A549 (cell line): ENCODE measurements at regions not wholly inside any gene's neighbourhood (a gene's known extent, or its start where the extent isn't known, plus 50 kb on each side); places are given as distances from the start of the nearest gene placed in this dataset.

ENCODE experiments used
- ATAC-seq, 2 experiments: fragments of 200-7000 bp in 1 of 2; fragments of >200 bp in 1 of 2; cut with Nextera tagmentation in 1 of 2; cut with Tn5 transposase in 1 of 2; 3 replicates each; pipeline versions ENCODE4 v1.8.0 to v1.9.1; 2018 to 2020; ENCODE audit warnings: mild to moderate bottlenecking in 1 of 2, moderate library complexity in 1 of 2
- CTCF ChIA-PET: fragments of 300-600 bp; sonication (Branson Sonifier 250); formaldehyde crosslinking; extraction: SDS; loops from one replicate; lab custom pipeline; 2021; ENCODE audit warnings: antibody characterized with exemption, inconsistent platforms; lab: Yijun Ruan, JAX
- POLR2A ChIA-PET: fragments of 350-600 bp; formaldehyde crosslinking; extraction: SDS; loops from one replicate; lab custom pipeline; 2021; ENCODE audit warnings: antibody characterized with exemption, inconsistent platforms; lab: Yijun Ruan, JAX
- DNase-seq, 2 experiments: peaks; one replicate each; pipeline versions ENCODE4 v3.0.0 to v3.0.0-alpha.2; 2011 to 2016; ENCODE audit warnings: low read depth in 1 of 2, low spot score in 1 of 2
- FAIRE-seq: peaks from 2 replicates; lab custom pipeline; 2011; peaks lifted over from hg19 to GRCh38; lab: Jason Lieb, UNC
- H3K27ac ChIP-seq, 2 experiments: fragments of >200 bp; sonication (Bioruptor Twin); formaldehyde crosslinking; 3 replicates each; pipeline ENCODE4 v1.5.1; 2016 to 2017
- H3K4me1 ChIP-seq: fragments of >200 bp; sonication (Bioruptor Twin); formaldehyde crosslinking; 3 replicates; pipeline ENCODE4 v1.6.1; 2016
- H3K4me2 ChIP-seq: fragments of >200 bp; sonication (Bioruptor Twin); formaldehyde crosslinking; 3 replicates; pipeline ENCODE4 v1.6.1; 2016
- H3K4me3 ChIP-seq: fragments of >200 bp; sonication (Bioruptor Twin); formaldehyde crosslinking; 3 replicates; pipeline ENCODE4 v1.5.1; 2016
- H3K9me3 ChIP-seq: fragments of >200 bp; sonication (Bioruptor Twin); formaldehyde crosslinking; 3 replicates; pipeline ENCODE4 v1.6.1; 2016
- BCL3 ChIP-seq: fragments of >200 bp; sonication (Bioruptor Twin); formaldehyde crosslinking; IDR thresholded peaks from 3 replicates; pipeline ENCODE4 v1.6.1; 2016
- CBX2 ChIP-seq: fragments of 200-600 bp; sonication (generic); IDR thresholded peaks from 2 replicates; pipeline ENCODE4 v1.6.1; 2016; ENCODE audit warnings: low read depth, mild to moderate bottlenecking, borderline replicate concordance
- CEBPB ChIP-seq, 2 experiments: fragments of >200 bp in 1 of 2; sonication (Bioruptor Twin) in 1 of 2; formaldehyde crosslinking in 1 of 2; IDR thresholded peaks; 2 replicates each; pipeline ENCODE4 v1.6.1; 2012 to 2016
- CTCF ChIP-seq: fragments of >200 bp; sonication (Bioruptor Twin); formaldehyde crosslinking; IDR thresholded peaks from 3 replicates; pipeline ENCODE4 v1.5.1; 2016
- EHMT2 ChIP-seq: fragments of 200-600 bp; sonication (generic); IDR thresholded peaks from 2 replicates; pipeline ENCODE4 v1.6.1; 2016; ENCODE audit warnings: antibody characterized with exemption, low read depth, mild to moderate bottlenecking, moderate library complexity
- ELK1 ChIP-seq: fragments of 150-350 bp; IDR thresholded peaks from 2 replicates; pipeline ENCODE4 v1.6.1; 2014; ENCODE audit warnings: low read depth, mild to moderate bottlenecking, low read length
- FOSL2 ChIP-seq, 2 experiments: fragments of 450-650 bp in 1 of 2; fragments of >200 bp in 1 of 2; sonication (Bioruptor Twin) in 1 of 2; formaldehyde crosslinking; IDR thresholded peaks; 2 replicates each; pipeline versions ENCODE4 v1.5.0 to v1.6.1; 2016 to 2020; ENCODE audit warnings: mild to moderate bottlenecking in 1 of 2, moderate library complexity in 1 of 2
- HDAC2 ChIP-seq: fragments of 200-600 bp; sonication (generic); IDR thresholded peaks from 2 replicates; pipeline ENCODE4 v1.6.1; 2016
- HMGXB4 ChIP-seq: fragments of 250-450 bp; sonication (Bioruptor Pico); IDR thresholded peaks from 2 replicates; pipeline ENCODE4 v1.5.0; 2021; ENCODE audit warnings: mild to moderate bottlenecking, moderate library complexity, borderline replicate concordance
- HOXA7 ChIP-seq: fragments of 250-450 bp; sonication (Bioruptor Pico); IDR thresholded peaks from 2 replicates; pipeline ENCODE4 v1.5.0; 2020; ENCODE audit warnings: mild to moderate bottlenecking, moderate library complexity
- HOXB13 ChIP-seq: fragments of 250-450 bp; sonication (Bioruptor Pico); IDR thresholded peaks from 2 replicates; pipeline ENCODE4 v1.5.0; 2020; ENCODE audit warnings: low read depth, mild to moderate bottlenecking, moderate library complexity
- HOXB5 ChIP-seq: fragments of 250-450 bp; sonication (Bioruptor Pico); IDR thresholded peaks from 2 replicates; pipeline ENCODE4 v1.5.0; 2020; ENCODE audit warnings: mild to moderate bottlenecking, moderate library complexity
- KDM1A ChIP-seq: fragments of 200-600 bp; sonication (generic); IDR thresholded peaks from 2 replicates; pipeline ENCODE4 v1.6.1; 2016; ENCODE audit warnings: low read depth, mild to moderate bottlenecking
- NPAS2 ChIP-seq: fragments of 250-450 bp; sonication (Bioruptor Pico); IDR thresholded peaks from 2 replicates; pipeline ENCODE4 v1.8.0; 2022; ENCODE audit warnings: mild to moderate bottlenecking, moderate library complexity, borderline replicate concordance
- PBX3 ChIP-seq: IDR thresholded peaks from 2 replicates; pipeline ENCODE4 v1.6.1; 2012
- POLR2AphosphoS2 ChIP-seq: conservative IDR thresholded peaks from 2 replicates; pipeline ENCODE4 v1.6.1; 2012; ENCODE audit warnings: low read length, improper control_type of control experiment, inconsistent platforms
- RARB ChIP-seq: fragments of 250-450 bp; sonication (Bioruptor Pico); IDR thresholded peaks from 2 replicates; pipeline ENCODE4 v1.8.0; 2021; ENCODE audit warnings: mild to moderate bottlenecking, moderate library complexity
- RFX5 ChIP-seq: fragments of 450-650 bp; IDR thresholded peaks from 2 replicates; pipeline ENCODE4 v1.7.1; 2014; ENCODE audit warnings: antibody characterized with exemption, mild to moderate bottlenecking, moderate library complexity
- ZFP36 ChIP-seq: fragments of 450-650 bp; IDR thresholded peaks from 2 replicates; pipeline ENCODE4 v1.6.1; 2014; ENCODE audit warnings: borderline replicate concordance; ENCODE audit not compliant: partially characterized antibody
- ZNF302 ChIP-seq: fragments of 250-450 bp; sonication (Bioruptor Pico); IDR thresholded peaks from 2 replicates; pipeline ENCODE4 v1.9.0; 2021; ENCODE audit warnings: inconsistent platforms, mild to moderate bottlenecking, moderate library complexity

- POLR2A ChIA-PET, result interaction anchor here (0.7 kb wide), 1 partner anchor 1635 kb away, joined by 4 read pairs; no protein-coding TSS in a partner anchor
- FAIRE-seq, result no peak
- CTCF ChIA-PET, result no interaction called here
- H3K4me2 ChIP-seq, result no peak overlapping the region
- no peak overlapping the region for H3K27ac ChIP-seq
- H3K4me3 ChIP-seq, result no peak overlapping the region
- TF ChIP-seq CEBPB (IDR thresholded peaks at IDR 0.05), result no peak
- TF ChIP-seq HDAC2, result no peak
- no peak for TF ChIP-seq HMGXB4
- no peak for TF ChIP-seq CTCF
- no peak for TF ChIP-seq BCL3
- no peak for TF ChIP-seq CBX2
- TF ChIP-seq ZFP36, result no peak
- TF ChIP-seq POLR2AphosphoS2, result no peak
- TF ChIP-seq HOXA7 (CRISPR knock-in tag), result no peak
- TF ChIP-seq EHMT2, result no peak
- TF ChIP-seq NPAS2 (CRISPR knock-in tag), result no peak
- no peak for TF ChIP-seq PBX3
- TF ChIP-seq HOXB5 (CRISPR knock-in tag), result no peak
- TF ChIP-seq ELK1, result no peak
- TF ChIP-seq ZNF302 (CRISPR knock-in tag), result no peak
- TF ChIP-seq HOXB13 (CRISPR knock-in tag), result no peak
- TF ChIP-seq KDM1A, result no peak
- no peak for TF ChIP-seq RARB
- TF ChIP-seq FOSL2 (IDR thresholded peaks at IDR 0.05), result no peak
- no peak for TF ChIP-seq FOSL2 (CRISPR knock-in tag; IDR thresholded peaks at IDR 0.05)
- TF ChIP-seq RFX5, result no peak
- TF ChIP-seq, all 56 proteins: peak for 0
- DNase-seq, result no peak
- no peaks in the 10 kb centered on the region for H3K9me3 ChIP-seq
- no peak for ATAC-seq
- no peaks in the 10 kb centered on the region for H3K4me1 ChIP-seq
Observed at GRCh38 chr13:72229067-72229466, 362.1 kb upstream of the DACH1 start.
